GM23338 (cell line): ENCODE measurements at regions not wholly inside any gene's neighbourhood (a gene's known extent, or its start where the extent isn't known, plus 50 kb on each side); places are given as distances from the start of the nearest gene placed in this dataset.

Experiments
- ATAC-seq: fragments of 200-7000 bp; cut with Tn5 transposase; 3 replicates; pipeline ENCODE4 v1.9.1; 2020
- DNase-seq: peaks from one replicate; pipeline ENCODE4 v3.0.0-alpha.2; 2015; ENCODE audit warnings: low spot score
- H2AFZ ChIP-seq: fragments of 200-600 bp; sonication (generic); 2 replicates; pipeline ENCODE4 v1.8.0; 2016; ENCODE audit warnings: antibody characterized with exemption, mild to moderate bottlenecking, moderate library complexity
- H3F3A ChIP-seq: fragments of 200-600 bp; sonication (generic); replicated peaks from 2 replicates; pipeline ENCODE4 v1.8.0; 2017; ENCODE audit warnings: antibody characterized with exemption, mixed run types, low read depth
- H3K27ac ChIP-seq: fragments of 200-600 bp; sonication (generic); 2 replicates; pipeline ENCODE4 v1.6.1; 2016; ENCODE audit warnings: low read depth
- H3K27me3 ChIP-seq: fragments of 200-600 bp; sonication (generic); 2 replicates; pipeline ENCODE4 v1.8.0; 2016; ENCODE audit warnings: mild to moderate bottlenecking, mixed run types, moderate library complexity; ENCODE audit not compliant: insufficient read depth
- H3K36me3 ChIP-seq: fragments of 200-600 bp; sonication (generic); 2 replicates; pipeline ENCODE4 v1.8.0; 2016; ENCODE audit warnings: mild to moderate bottlenecking; ENCODE audit not compliant: insufficient read depth
- H3K4me1 ChIP-seq: fragments of 200-600 bp; sonication (generic); 2 replicates; pipeline ENCODE4 v1.8.0; 2016; ENCODE audit warnings: mild to moderate bottlenecking, moderate library complexity; ENCODE audit not compliant: insufficient read depth
- H3K4me2 ChIP-seq: fragments of 200-600 bp; sonication (generic); 2 replicates; pipeline ENCODE4 v1.7.1; 2017; ENCODE audit warnings: mixed run types
- H3K4me3 ChIP-seq: fragments of 200-600 bp; sonication (generic); 2 replicates; pipeline ENCODE4 v1.6.1; 2016; ENCODE audit warnings: mixed run types
- H3K79me2 ChIP-seq: fragments of 200-600 bp; sonication (generic); replicated peaks from 2 replicates; pipeline ENCODE4 v1.8.0; 2017; ENCODE audit warnings: mild to moderate bottlenecking; ENCODE audit not compliant: insufficient read depth
- H3K9me2 ChIP-seq: fragments of 200-600 bp; sonication (generic); 2 replicates; pipeline ENCODE4 v1.8.0; 2017; ENCODE audit not compliant: insufficient read depth
- H4K20me1 ChIP-seq: fragments of 200-600 bp; sonication (generic); replicated peaks from 2 replicates; pipeline ENCODE4 v1.8.0; 2017; ENCODE audit warnings: mild to moderate bottlenecking; ENCODE audit not compliant: insufficient read depth
- H3K27ac Mint-ChIP-seq: 2 replicates; pipeline ENCODE4 v1.8.0; 2020; ENCODE audit warnings: inconsistent platforms, mild to moderate bottlenecking, moderate library complexity, mixed read lengths
- H3K27me3 Mint-ChIP-seq: 3 replicates; pipeline ENCODE4 v1.8.0; 2022; ENCODE audit warnings: low read depth, mild to moderate bottlenecking, moderate library complexity, mixed read lengths, inconsistent platforms; ENCODE audit not compliant: insufficient read depth, poor library complexity
- H3K36me3 Mint-ChIP-seq: 3 replicates; pipeline ENCODE4 v1.8.0; 2021; ENCODE audit warnings: low read depth, mild to moderate bottlenecking, inconsistent platforms, moderate library complexity, mixed read lengths
- H3K4me1 Mint-ChIP-seq: 3 replicates; pipeline ENCODE4 v1.8.0; 2020; ENCODE audit warnings: mild to moderate bottlenecking, inconsistent platforms, mixed read lengths
- H3K4me3 Mint-ChIP-seq: 3 replicates; pipeline ENCODE4 v1.8.0; 2021; ENCODE audit warnings: moderate library complexity, mild to moderate bottlenecking, inconsistent platforms, mixed read lengths
- H3K9me3 Mint-ChIP-seq: 3 replicates; pipeline ENCODE4 v1.8.0; 2020; ENCODE audit warnings: moderate library complexity, mild to moderate bottlenecking, inconsistent platforms, mixed read lengths
- CREB1 ChIP-seq: fragments of 250-450 bp; sonication (Bioruptor Pico); IDR thresholded peaks from 2 replicates; pipeline ENCODE4 v1.5.0; 2020; ENCODE audit warnings: low read depth, mild to moderate bottlenecking, moderate library complexity
- EZH2 ChIP-seq: fragments of 200-600 bp; sonication (generic); IDR thresholded peaks from one replicate; pipeline ENCODE4 v1.8.0; 2017; ENCODE audit warnings: antibody characterized with exemption, mild to moderate bottlenecking, low read depth; ENCODE audit not compliant: unreplicated experiment
- EZH2phosphoT487 ChIP-seq: fragments of 200-600 bp; sonication (generic); IDR thresholded peaks from one replicate; pipeline ENCODE4 v1.8.1; 2018; ENCODE audit warnings: antibody characterized with exemption; ENCODE audit not compliant: unreplicated experiment
- JUNB ChIP-seq: IDR thresholded peaks from one replicate; pipeline ENCODE4 v1.6.1; 2016; ENCODE audit warnings: antibody characterized with exemption; ENCODE audit not compliant: unreplicated experiment
- NANOG ChIP-seq: IDR thresholded peaks from 2 replicates; pipeline ENCODE4 v1.6.1; 2016; ENCODE audit warnings: antibody characterized with exemption, borderline replicate concordance
- POLR2AphosphoS5 ChIP-seq: IDR thresholded peaks from 2 replicates; pipeline ENCODE4 v1.6.1; 2016; ENCODE audit warnings: antibody characterized with exemption, low read depth
- STAT1 ChIP-seq: IDR thresholded peaks from one replicate; pipeline ENCODE4 v1.6.1; 2016; ENCODE audit warnings: antibody characterized with exemption; ENCODE audit not compliant: unreplicated experiment
- ZNF114 ChIP-seq: fragments of 250-450 bp; sonication (Bioruptor Pico); IDR thresholded peaks from 2 replicates; pipeline ENCODE4 v1.5.0; 2020; ENCODE audit warnings: mild to moderate bottlenecking, moderate library complexity
- ZNF331 ChIP-seq: fragments of 250-450 bp; sonication (Bioruptor Pico); IDR thresholded peaks from 2 replicates; pipeline ENCODE4 v1.5.0; 2020; ENCODE audit warnings: low read depth, mild to moderate bottlenecking, moderate library complexity
- TF ChIP-seq, protein P1 (sequence below): IDR thresholded peaks from 2 replicates; pipeline ENCODE4 v1.6.1; 2016; ENCODE audit warnings: antibody characterized with exemption
- TF ChIP-seq, protein P2 (sequence below), 2 experiments: fragments of 200-600 bp in 1 of 2; sonication (generic) in 1 of 2; conservative IDR thresholded peaks; 2 replicates each; pipeline versions ENCODE4 v1.5.1 to v1.6.1; 2016 to 2017; ENCODE audit warnings: antibody characterized with exemption in 2 of 2, low read depth in 2 of 2, mild to moderate bottlenecking in 2 of 2, moderate library complexity in 1 of 2
- TF ChIP-seq, protein P3 (sequence below): fragments of 250-450 bp; sonication (Bioruptor Pico); IDR thresholded peaks from 2 replicates; pipeline ENCODE4 v1.5.0; 2020; ENCODE audit warnings: mild to moderate bottlenecking, moderate library complexity
- TF ChIP-seq, protein P4 (sequence below): IDR thresholded peaks from one replicate; pipeline ENCODE4 v1.6.1; 2018; ENCODE audit warnings: antibody characterized with exemption; ENCODE audit not compliant: unreplicated experiment

DNA sequence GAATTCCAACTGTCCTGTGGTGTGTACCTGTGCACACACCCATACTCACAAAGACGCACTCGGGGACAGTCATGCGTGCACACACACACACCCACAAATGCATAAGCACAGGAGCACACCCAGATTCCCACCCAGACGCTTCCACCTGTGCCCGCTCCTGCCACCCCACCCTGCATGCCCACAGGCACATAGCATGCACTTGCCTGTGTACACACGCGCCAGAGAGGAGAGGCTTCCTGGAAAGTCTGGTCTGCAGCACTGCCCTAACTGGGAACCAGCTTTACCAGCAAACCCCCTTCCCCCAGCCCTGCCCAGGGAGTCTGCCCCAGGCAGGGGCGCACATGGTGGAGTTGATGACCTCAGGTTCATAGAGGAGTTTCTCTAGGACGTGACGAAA, 246.2 kb downstream of the UACA start:
- H3F3A ChIP-seq, result no peaks in the 10 kb centered on the region
- no peak overlapping the region for H3K27ac ChIP-seq
- Mint-ChIP-seq H3K4me3 (no peak overlapping the region), H3K27me3 (peaks cover 5% of the 10 kb centered on the region), H3K36me3 (no peaks in the 10 kb centered on the region), H3K27ac (no peak overlapping the region), H3K9me3 (no peaks in the 10 kb centered on the region; the same call in 2 of the 3 replicates), H3K4me1 (peaks cover 5% of the 10 kb centered on the region)
- DNase-seq (no peak), ATAC-seq (no peak)
- no peaks in the 10 kb centered on the region for H3K36me3 ChIP-seq
- no peaks in the 10 kb centered on the region for H3K4me1 ChIP-seq
- TF ChIP-seq STAT1 (no peak), CREB1 (CRISPR knock-in tag) (no peak), NANOG (no peak), EZH2phosphoT487 (no peak), ZNF114 (CRISPR knock-in tag) (no peak), POLR2AphosphoS5 (no peak), ZNF331 (CRISPR knock-in tag) (no peak), EZH2 (no peak), JUNB (no peak)
- TF ChIP-seq, protein P1, sequence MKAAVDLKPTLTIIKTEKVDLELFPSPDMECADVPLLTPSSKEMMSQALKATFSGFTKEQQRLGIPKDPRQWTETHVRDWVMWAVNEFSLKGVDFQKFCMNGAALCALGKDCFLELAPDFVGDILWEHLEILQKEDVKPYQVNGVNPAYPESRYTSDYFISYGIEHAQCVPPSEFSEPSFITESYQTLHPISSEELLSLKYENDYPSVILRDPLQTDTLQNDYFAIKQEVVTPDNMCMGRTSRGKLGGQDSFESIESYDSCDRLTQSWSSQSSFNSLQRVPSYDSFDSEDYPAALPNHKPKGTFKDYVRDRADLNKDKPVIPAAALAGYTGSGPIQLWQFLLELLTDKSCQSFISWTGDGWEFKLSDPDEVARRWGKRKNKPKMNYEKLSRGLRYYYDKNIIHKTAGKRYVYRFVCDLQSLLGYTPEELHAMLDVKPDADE, result no peak
- TF ChIP-seq, protein P2, sequence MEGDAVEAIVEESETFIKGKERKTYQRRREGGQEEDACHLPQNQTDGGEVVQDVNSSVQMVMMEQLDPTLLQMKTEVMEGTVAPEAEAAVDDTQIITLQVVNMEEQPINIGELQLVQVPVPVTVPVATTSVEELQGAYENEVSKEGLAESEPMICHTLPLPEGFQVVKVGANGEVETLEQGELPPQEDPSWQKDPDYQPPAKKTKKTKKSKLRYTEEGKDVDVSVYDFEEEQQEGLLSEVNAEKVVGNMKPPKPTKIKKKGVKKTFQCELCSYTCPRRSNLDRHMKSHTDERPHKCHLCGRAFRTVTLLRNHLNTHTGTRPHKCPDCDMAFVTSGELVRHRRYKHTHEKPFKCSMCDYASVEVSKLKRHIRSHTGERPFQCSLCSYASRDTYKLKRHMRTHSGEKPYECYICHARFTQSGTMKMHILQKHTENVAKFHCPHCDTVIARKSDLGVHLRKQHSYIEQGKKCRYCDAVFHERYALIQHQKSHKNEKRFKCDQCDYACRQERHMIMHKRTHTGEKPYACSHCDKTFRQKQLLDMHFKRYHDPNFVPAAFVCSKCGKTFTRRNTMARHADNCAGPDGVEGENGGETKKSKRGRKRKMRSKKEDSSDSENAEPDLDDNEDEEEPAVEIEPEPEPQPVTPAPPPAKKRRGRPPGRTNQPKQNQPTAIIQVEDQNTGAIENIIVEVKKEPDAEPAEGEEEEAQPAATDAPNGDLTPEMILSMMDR (conservative IDR thresholded peaks at IDR 0.05; ENCODE audit: low read depth in 2 of 2), result no peak
- TF ChIP-seq, protein P3, sequence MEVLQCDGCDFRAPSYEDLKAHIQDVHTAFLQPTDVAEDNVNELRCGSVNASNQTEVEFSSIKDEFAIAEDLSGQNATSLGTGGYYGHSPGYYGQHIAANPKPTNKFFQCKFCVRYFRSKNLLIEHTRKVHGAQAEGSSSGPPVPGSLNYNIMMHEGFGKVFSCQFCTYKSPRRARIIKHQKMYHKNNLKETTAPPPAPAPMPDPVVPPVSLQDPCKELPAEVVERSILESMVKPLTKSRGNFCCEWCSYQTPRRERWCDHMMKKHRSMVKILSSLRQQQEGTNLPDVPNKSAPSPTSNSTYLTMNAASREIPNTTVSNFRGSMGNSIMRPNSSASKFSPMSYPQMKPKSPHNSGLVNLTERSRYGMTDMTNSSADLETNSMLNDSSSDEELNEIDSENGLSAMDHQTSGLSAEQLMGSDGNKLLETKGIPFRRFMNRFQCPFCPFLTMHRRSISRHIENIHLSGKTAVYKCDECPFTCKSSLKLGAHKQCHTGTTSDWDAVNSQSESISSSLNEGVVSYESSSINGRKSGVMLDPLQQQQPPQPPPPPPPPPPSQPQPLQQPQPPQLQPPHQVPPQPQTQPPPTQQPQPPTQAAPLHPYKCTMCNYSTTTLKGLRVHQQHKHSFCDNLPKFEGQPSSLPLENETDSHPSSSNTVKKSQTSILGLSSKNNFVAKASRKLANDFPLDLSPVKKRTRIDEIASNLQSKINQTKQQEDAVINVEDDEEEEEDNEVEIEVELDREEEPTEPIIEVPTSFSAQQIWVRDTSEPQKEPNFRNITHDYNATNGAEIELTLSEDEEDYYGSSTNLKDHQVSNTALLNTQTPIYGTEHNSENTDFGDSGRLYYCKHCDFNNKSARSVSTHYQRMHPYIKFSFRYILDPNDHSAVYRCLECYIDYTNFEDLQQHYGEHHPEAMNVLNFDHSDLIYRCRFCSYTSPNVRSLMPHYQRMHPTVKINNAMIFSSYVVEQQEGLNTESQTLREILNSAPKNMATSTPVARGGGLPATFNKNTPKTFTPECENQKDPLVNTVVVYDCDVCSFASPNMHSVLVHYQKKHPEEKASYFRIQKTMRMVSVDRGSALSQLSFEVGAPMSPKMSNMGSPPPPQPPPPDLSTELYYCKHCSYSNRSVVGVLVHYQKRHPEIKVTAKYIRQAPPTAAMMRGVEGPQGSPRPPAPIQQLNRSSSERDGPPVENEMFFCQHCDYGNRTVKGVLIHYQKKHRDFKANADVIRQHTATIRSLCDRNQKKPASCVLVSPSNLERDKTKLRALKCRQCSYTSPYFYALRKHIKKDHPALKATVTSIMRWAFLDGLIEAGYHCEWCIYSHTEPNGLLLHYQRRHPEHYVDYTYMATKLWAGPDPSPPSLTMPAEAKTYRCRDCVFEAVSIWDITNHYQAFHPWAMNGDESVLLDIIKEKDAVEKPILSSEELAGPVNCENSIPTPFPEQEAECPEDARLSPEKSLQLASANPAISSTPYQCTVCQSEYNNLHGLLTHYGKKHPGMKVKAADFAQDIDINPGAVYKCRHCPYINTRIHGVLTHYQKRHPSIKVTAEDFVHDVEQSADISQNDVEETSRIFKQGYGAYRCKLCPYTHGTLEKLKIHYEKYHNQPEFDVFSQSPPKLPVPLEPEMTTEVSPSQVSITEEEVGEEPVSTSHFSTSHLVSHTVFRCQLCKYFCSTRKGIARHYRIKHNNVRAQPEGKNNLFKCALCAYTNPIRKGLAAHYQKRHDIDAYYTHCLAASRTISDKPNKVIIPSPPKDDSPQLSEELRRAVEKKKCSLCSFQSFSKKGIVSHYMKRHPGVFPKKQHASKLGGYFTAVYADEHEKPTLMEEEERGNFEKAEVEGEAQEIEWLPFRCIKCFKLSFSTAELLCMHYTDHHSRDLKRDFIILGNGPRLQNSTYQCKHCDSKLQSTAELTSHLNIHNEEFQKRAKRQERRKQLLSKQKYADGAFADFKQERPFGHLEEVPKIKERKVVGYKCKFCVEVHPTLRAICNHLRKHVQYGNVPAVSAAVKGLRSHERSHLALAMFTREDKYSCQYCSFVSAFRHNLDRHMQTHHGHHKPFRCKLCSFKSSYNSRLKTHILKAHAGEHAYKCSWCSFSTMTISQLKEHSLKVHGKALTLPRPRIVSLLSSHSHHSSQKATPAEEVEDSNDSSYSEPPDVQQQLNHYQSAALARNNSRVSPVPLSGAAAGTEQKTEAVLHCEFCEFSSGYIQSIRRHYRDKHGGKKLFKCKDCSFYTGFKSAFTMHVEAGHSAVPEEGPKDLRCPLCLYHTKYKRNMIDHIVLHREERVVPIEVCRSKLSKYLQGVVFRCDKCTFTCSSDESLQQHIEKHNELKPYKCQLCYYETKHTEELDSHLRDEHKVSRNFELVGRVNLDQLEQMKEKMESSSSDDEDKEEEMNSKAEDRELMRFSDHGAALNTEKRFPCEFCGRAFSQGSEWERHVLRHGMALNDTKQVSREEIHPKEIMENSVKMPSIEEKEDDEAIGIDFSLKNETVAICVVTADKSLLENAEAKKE (CRISPR knock-in tag), result no peak
- TF ChIP-seq, protein P4, sequence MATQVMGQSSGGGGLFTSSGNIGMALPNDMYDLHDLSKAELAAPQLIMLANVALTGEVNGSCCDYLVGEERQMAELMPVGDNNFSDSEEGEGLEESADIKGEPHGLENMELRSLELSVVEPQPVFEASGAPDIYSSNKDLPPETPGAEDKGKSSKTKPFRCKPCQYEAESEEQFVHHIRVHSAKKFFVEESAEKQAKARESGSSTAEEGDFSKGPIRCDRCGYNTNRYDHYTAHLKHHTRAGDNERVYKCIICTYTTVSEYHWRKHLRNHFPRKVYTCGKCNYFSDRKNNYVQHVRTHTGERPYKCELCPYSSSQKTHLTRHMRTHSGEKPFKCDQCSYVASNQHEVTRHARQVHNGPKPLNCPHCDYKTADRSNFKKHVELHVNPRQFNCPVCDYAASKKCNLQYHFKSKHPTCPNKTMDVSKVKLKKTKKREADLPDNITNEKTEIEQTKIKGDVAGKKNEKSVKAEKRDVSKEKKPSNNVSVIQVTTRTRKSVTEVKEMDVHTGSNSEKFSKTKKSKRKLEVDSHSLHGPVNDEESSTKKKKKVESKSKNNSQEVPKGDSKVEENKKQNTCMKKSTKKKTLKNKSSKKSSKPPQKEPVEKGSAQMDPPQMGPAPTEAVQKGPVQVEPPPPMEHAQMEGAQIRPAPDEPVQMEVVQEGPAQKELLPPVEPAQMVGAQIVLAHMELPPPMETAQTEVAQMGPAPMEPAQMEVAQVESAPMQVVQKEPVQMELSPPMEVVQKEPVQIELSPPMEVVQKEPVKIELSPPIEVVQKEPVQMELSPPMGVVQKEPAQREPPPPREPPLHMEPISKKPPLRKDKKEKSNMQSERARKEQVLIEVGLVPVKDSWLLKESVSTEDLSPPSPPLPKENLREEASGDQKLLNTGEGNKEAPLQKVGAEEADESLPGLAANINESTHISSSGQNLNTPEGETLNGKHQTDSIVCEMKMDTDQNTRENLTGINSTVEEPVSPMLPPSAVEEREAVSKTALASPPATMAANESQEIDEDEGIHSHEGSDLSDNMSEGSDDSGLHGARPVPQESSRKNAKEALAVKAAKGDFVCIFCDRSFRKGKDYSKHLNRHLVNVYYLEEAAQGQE, result no peak
- no peak overlapping the region for H3K4me2 ChIP-seq
- H3K4me3 ChIP-seq, result no peak overlapping the region
- H3K9me2 ChIP-seq, result no peaks in the 10 kb centered on the region
- H3K27me3 ChIP-seq, result no peaks in the 10 kb centered on the region
- H2AFZ ChIP-seq, result no peak overlapping the region
- no peaks in the 10 kb centered on the region for H3K79me2 ChIP-seq
- H4K20me1 ChIP-seq, result no peaks in the 10 kb centered on the region
